ENCODE measurements at regions not wholly inside any gene's neighbourhood (a gene's known extent, or its start where the extent isn't known, plus 50 kb on each side); places are given as distances from the start of the nearest gene placed in this dataset.
A peak's percentile ranks its signal among the peaks of the same experiment; 100 is the strongest.

- DNase-seq (ENCODE audit: low spot score): no peak
Measured at GRCh38 chr1:62917314-62917713, 133.4 kb downstream of the ATG4C start.

GRCh38 chr1:62917805-62918204 lies 133.9 kb downstream of the ATG4C start:
- no peak for DNase-seq (ENCODE audit: low spot score)

GRCh38 chr1:62918700-62919099 lies 134.8 kb downstream of the ATG4C start:
- no peak for DNase-seq (ENCODE audit: low spot score)

- DNase-seq (ENCODE audit: low spot score): no peak
Measured at GRCh38 chr1:62922006-62922405, 138.1 kb downstream of the ATG4C start.

GRCh38 chr1:62924983-62925790 lies 141.3 kb downstream of the ATG4C start:
- DNase-seq (ENCODE audit: low spot score): no peak

GRCh38 chr1:62926681-62927252 lies 142.8 kb downstream of the ATG4C start:
- no peak for DNase-seq (ENCODE audit: low spot score)

- DNase-seq (ENCODE audit: low spot score): no peak
Measured at GRCh38 chr1:62928885-62929284, 145.0 kb downstream of the ATG4C start.

- DNase-seq (ENCODE audit: low spot score): no peak
Measured at GRCh38 chr1:62937634-62938296, 153.8 kb downstream of the ATG4C start.

GRCh38 chr1:62941780-62942179 lies 157.8 kb downstream of the ATG4C start:
- no peak for DNase-seq (ENCODE audit: low spot score)

GRCh38 chr1:62946511-62946910 lies 162.6 kb downstream of the ATG4C start:
- no peak for DNase-seq (ENCODE audit: low spot score)

- no peak for DNase-seq (ENCODE audit: low spot score)
Measured at GRCh38 chr1:62951428-62951827, 167.5 kb downstream of the ATG4C start.

GRCh38 chr1:62952596-62952995 lies 168.7 kb downstream of the ATG4C start:
- no peak for DNase-seq (ENCODE audit: low spot score)

GRCh38 chr1:62953633-62954032 lies 169.7 kb downstream of the ATG4C start:
- DNase-seq (ENCODE audit: low spot score): peak; percentile 4

- no peak for DNase-seq (ENCODE audit: low spot score)
Measured at GRCh38 chr1:62954758-62955157, 170.8 kb downstream of the ATG4C start.

GRCh38 chr1:62955666-62956065 lies 171.7 kb downstream of the ATG4C start:
- no peak for DNase-seq (ENCODE audit: low spot score)

GRCh38 chr1:62962014-62962812 lies 178.3 kb downstream of the ATG4C start:
- no peak for DNase-seq (ENCODE audit: low spot score)

GRCh38 chr1:62962901-62963776 lies 179.2 kb downstream of the ATG4C start:
- peak; percentile 27 for DNase-seq (ENCODE audit: low spot score)

GRCh38 chr1:62964141-62964540 lies 180.2 kb downstream of the ATG4C start:
- DNase-seq (ENCODE audit: low spot score): no peak

- DNase-seq (ENCODE audit: low spot score): no peak
Measured at GRCh38 chr1:62967031-62967430, 183.1 kb downstream of the ATG4C start.

GRCh38 chr1:62977366-62977765 lies 193.4 kb downstream of the ATG4C start:
- no peak for DNase-seq (ENCODE audit: low spot score)

GRCh38 chr1:62978741-62979140 lies 194.8 kb downstream of the ATG4C start:
- DNase-seq (ENCODE audit: low spot score): no peak

All from Ammon's horn (tissue), 1 donor.